ENCODE measurements at regions not wholly inside any gene's neighbourhood (a gene's known extent, or its start where the extent isn't known, plus 50 kb on each side); places are given as distances from the start of the nearest gene placed in this dataset.

DNA sequence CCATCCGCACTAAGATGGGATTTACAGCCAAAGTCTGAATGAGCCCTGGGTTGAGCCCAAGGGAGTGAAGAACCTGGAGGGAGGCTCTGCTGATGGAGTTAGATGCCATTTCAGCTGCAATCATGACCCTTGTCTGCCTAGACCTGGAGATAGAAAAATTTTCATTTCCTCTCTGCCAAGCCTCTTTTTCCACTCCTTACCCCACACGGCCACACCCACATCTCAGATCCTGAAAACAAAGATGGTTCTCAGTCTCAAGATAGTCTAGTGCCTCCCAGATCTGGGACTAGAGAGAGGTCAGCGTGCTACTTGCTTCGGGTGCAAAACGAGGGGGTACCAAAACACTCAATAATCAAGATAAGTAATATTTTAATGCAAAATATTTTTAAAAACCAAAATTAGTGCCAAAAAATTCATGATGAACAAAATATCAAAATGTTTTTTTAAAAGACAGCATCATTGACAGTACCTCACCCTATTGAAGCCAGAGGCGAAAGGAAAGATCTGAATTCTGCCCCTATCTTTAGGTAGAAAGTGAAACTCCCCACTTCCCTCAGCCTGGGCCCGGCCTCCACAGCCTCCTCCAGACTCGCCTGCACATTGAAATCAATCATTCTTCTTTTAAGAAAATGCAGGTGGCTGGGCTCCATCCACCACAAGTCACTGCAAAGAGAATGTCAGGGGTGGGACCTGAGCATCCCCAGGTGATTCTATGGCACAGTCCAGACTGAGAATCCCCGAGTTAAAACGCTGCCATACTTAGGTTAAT, 57.8 kb upstream of the GPR45 start:
- Mint-ChIP-seq H3K9me3 (no peaks in the 10 kb centered on the region), H3K27me3 (peaks cover 6% of the 10 kb centered on the region), H3K27ac (no peak overlapping the region), H3K4me3 (no peak overlapping the region), H3K36me3 (ENCODE audit: low read depth) (no peaks in the 10 kb centered on the region), H3K4me1 (no peaks in the 10 kb centered on the region)
- POLR2A ChIA-PET, result no interaction called here
- DNase-seq, result no peak
- CTCF ChIA-PET, result no interaction called here

DNA sequence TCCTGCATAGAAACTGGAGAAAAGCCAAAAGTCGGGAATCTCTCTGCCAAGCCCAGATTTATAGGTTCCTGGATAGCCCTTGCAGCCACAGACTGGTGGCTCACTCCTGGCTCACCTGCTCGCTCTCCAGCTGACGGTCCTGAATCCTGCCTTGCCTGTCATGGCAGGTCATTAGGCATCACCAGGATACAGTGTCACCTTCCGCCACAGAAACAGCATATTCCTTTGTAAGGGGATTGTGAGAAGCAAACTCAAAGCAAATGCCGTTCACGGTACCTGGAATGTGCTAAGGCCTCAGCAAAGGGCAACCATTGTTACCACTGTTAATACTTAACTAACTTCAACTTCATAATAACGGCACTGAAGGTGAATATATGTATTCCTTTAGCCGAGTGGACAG, 57.1 kb upstream of the GPR45 start:
- no peak overlapping the region for H3K27ac Mint-ChIP-seq

DNA sequence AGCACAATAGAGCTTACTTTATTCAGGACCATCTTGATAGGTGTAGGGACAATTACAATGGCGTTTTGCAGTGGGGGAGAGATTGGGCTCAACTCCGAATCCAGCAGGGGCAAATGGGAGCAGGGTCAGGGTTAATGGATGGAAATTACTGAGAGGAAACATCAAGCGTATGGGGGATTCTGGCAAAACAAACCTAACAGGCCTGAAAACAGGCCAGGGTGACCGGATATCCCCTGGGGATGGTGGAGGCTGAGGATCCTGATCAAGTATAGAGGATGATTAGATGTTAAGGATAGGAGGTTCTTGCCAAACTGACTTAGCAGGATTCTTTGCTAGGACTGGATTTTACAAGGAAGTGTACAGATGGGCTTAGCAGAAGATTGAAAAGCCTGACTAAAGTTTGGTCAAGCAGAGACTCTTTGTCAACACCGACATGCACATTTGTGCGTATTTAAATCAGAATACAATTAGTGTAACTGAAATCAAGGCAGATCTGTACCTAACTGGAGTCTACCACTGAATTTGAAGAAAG, 54.5 kb upstream of the GPR45 start:
- Mint-ChIP-seq H3K36me3 (ENCODE audit: low read depth) (no peaks in the 10 kb centered on the region), H3K4me1 (no peaks in the 10 kb centered on the region), H3K27me3 (peaks cover 8% of the 10 kb centered on the region), H3K4me3 (no peak overlapping the region), H3K9me3 (peaks cover 2% of the 10 kb centered on the region), H3K27ac (no peak overlapping the region)
- DNase-seq, result no peak
- ChIA-PET CTCF (no interaction called here), POLR2A (no interaction called here)

More for the DNA sequence above, 57.1 kb upstream of the GPR45 start:
- Mint-ChIP-seq H3K36me3 (ENCODE audit: low read depth) (no peaks in the 10 kb centered on the region), H3K4me3 (no peak overlapping the region), H3K4me1 (no peaks in the 10 kb centered on the region), H3K9me3 (no peaks in the 10 kb centered on the region), H3K27me3 (peaks cover 6% of the 10 kb centered on the region)
- POLR2A ChIA-PET, result no interaction called here
- CTCF ChIA-PET, result no interaction called here
- no peak for DNase-seq

DNA sequence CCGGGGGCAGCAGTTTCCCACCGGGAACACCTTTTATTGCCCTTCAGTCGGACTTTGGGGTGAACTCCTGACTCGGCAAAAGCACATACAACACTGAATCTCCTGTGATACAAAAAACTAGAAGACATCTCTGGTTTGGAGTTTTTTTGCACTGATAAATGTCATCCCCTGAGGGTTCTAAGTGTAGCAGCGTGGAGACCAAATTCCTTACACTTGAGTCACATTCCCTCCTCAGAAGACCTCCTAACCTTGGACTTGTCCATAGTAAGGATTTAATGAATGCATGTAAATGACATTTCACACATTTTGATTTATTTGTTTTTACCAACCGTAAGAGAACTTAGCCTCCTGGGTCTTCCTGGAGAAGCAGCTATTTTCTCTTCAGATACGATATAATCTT, 54.0 kb upstream of the GPR45 start:
- H3K27ac Mint-ChIP-seq, result no peak overlapping the region
- CTCF ChIA-PET, result no interaction called here
- no peak for DNase-seq
- H3K27me3 Mint-ChIP-seq, result peaks cover 9% of the 10 kb centered on the region
- no peak overlapping the region for H3K4me3 Mint-ChIP-seq
- no peaks in the 10 kb centered on the region for H3K4me1 Mint-ChIP-seq
- peaks cover 2% of the 10 kb centered on the region for H3K9me3 Mint-ChIP-seq
- POLR2A ChIA-PET, result no interaction called here
- no peaks in the 10 kb centered on the region for H3K36me3 Mint-ChIP-seq (ENCODE audit: low read depth)

DNA sequence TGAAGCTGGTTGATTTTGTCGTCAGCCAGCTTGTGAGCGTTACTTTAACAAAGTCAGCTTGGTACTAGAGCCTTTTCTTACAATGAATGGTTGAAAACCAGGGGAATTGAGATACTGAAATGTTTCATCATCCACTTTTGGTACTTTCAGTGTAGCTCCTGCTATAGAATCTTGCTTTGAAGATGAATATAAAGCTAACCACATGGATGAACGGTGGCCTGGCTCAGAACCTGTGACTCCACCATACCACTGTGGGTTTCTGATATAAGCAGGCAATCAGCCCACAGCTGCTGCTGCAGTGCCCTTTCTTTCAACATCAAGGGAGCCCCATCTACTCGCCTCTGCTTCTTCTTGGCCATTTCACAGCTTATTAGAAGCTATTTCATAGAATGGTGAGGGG, 53.2 kb upstream of the GPR45 start:
- Mint-ChIP-seq H3K27ac (no peak overlapping the region), H3K9me3 (peaks cover 2% of the 10 kb centered on the region), H3K36me3 (ENCODE audit: low read depth) (no peaks in the 10 kb centered on the region), H3K27me3 (peaks cover 9% of the 10 kb centered on the region), H3K4me3 (no peak overlapping the region), H3K4me1 (no peaks in the 10 kb centered on the region)
- POLR2A ChIA-PET, result no interaction called here
- CTCF ChIA-PET, result no interaction called here
- DNase-seq, result no peak

All from activated CD4-positive, alpha-beta memory T cell treated with anti-CD3 and anti-CD28 coated beads, Interleukin-2, amount 10 ng/mL, durations not matched to agents 7 days and 5 days (primary cell).